HL-60 (cell line): ENCODE measurements at regions not wholly inside any gene's neighbourhood (a gene's known extent, or its start where the extent isn't known, plus 50 kb on each side); places are given as distances from the start of the nearest gene placed in this dataset.

ENCODE experiments used
- DNase-seq, 2 experiments: peaks; one replicate each; pipeline ENCODE4 v3.0.0-alpha.2; 2010 to 2020; ENCODE audit warnings: low read depth in 1 of 2, low spot score in 1 of 2
- H3K27ac ChIP-seq: fragments of 250-450 bp; sonication (Bioruptor Pico); replicated peaks from 2 replicates; pipeline ENCODE4 v1.5.1; 2020; ENCODE audit warnings: mild to moderate bottlenecking, moderate library complexity
- H3K27me3 ChIP-seq: fragments of 250-450 bp; sonication (Bioruptor Pico); 2 replicates; pipeline ENCODE4 v1.5.1; 2021; ENCODE audit warnings: mild to moderate bottlenecking, moderate library complexity; ENCODE audit not compliant: insufficient read depth, poor library complexity, severe bottlenecking
- H3K4me3 ChIP-seq: replicated peaks from 2 replicates; pipeline ENCODE4 v1.5.1; 2011; ENCODE audit warnings: mild to moderate bottlenecking, control low read depth, low read length; ENCODE audit not compliant: insufficient read depth
- GABPA ChIP-seq: IDR thresholded peaks from 2 replicates; pipeline ENCODE4 v1.6.1; 2012; ENCODE audit warnings: low read depth
- POLR2AphosphoS5 ChIP-seq: IDR thresholded peaks from 2 replicates; pipeline ENCODE4 v1.6.1; 2012; ENCODE audit warnings: low read depth
- SPI1 ChIP-seq: IDR thresholded peaks from 2 replicates; pipeline ENCODE4 v1.6.1; 2012; ENCODE audit warnings: low read depth, mild to moderate bottlenecking, borderline replicate concordance
- TF ChIP-seq, protein P1 (sequence below): IDR thresholded peaks from one replicate; pipeline ENCODE4 v1.5.1; 2011; ENCODE audit warnings: low read length, control low read depth, inconsistent platforms; ENCODE audit not compliant: insufficient read depth
- TF ChIP-seq, protein P2 (sequence below): IDR thresholded peaks from 2 replicates; pipeline ENCODE4 v1.6.1; 2012; ENCODE audit warnings: low read depth; ENCODE audit not compliant: insufficient replicate concordance

DNA sequence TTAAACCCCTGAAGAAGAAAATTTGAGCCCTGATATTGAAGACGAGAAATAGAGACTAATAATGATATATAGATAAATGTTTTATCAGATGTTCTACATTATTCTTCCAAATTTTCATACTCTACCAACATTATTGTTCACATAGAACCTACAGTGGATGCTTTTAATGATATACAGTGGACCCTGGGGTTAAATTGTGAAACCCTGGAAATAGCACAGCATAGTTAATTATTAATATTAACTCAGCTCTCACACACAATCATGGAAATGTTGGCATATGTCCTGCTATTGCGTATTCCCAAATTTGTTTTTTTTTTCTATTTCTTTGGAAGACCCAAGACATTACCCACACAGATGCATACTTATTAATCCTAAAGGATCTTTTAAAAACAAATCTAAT lies 579.9 kb downstream of the CCDC85A start:
- no peak for TF ChIP-seq SPI1
- TF ChIP-seq, protein P1, sequence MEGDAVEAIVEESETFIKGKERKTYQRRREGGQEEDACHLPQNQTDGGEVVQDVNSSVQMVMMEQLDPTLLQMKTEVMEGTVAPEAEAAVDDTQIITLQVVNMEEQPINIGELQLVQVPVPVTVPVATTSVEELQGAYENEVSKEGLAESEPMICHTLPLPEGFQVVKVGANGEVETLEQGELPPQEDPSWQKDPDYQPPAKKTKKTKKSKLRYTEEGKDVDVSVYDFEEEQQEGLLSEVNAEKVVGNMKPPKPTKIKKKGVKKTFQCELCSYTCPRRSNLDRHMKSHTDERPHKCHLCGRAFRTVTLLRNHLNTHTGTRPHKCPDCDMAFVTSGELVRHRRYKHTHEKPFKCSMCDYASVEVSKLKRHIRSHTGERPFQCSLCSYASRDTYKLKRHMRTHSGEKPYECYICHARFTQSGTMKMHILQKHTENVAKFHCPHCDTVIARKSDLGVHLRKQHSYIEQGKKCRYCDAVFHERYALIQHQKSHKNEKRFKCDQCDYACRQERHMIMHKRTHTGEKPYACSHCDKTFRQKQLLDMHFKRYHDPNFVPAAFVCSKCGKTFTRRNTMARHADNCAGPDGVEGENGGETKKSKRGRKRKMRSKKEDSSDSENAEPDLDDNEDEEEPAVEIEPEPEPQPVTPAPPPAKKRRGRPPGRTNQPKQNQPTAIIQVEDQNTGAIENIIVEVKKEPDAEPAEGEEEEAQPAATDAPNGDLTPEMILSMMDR = no peak
- TF ChIP-seq GABPA = no peak
- TF ChIP-seq, protein P2, sequence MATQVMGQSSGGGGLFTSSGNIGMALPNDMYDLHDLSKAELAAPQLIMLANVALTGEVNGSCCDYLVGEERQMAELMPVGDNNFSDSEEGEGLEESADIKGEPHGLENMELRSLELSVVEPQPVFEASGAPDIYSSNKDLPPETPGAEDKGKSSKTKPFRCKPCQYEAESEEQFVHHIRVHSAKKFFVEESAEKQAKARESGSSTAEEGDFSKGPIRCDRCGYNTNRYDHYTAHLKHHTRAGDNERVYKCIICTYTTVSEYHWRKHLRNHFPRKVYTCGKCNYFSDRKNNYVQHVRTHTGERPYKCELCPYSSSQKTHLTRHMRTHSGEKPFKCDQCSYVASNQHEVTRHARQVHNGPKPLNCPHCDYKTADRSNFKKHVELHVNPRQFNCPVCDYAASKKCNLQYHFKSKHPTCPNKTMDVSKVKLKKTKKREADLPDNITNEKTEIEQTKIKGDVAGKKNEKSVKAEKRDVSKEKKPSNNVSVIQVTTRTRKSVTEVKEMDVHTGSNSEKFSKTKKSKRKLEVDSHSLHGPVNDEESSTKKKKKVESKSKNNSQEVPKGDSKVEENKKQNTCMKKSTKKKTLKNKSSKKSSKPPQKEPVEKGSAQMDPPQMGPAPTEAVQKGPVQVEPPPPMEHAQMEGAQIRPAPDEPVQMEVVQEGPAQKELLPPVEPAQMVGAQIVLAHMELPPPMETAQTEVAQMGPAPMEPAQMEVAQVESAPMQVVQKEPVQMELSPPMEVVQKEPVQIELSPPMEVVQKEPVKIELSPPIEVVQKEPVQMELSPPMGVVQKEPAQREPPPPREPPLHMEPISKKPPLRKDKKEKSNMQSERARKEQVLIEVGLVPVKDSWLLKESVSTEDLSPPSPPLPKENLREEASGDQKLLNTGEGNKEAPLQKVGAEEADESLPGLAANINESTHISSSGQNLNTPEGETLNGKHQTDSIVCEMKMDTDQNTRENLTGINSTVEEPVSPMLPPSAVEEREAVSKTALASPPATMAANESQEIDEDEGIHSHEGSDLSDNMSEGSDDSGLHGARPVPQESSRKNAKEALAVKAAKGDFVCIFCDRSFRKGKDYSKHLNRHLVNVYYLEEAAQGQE = no peak
- no peak for TF ChIP-seq POLR2AphosphoS5
- H3K27ac ChIP-seq = no peak overlapping the region
- H3K4me3 ChIP-seq = no peak overlapping the region
- no peaks in the 10 kb centered on the region for H3K27me3 ChIP-seq
- DNase-seq = no peak

DNA sequence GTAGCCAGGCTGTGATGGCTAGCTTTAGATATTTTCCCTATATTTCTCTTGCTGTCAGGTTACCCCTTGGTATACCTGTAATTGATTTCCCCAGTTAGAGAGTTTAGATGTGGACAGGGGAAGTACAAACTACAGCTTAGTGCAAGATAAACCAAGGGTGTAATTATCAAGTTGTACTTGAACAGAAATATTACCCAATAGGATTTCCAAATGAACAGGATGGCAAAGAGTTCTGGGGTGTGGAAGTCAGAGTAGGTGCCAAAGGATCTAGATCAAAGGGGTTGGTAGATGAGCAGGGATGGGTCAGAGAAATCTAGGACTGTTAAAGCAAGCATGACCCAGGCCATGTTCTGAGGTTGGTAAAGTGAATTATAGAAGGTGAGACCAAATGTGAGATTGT lies 585.2 kb downstream of the CCDC85A start:
- no peak overlapping the region for H3K4me3 ChIP-seq
- no peaks in the 10 kb centered on the region for H3K27me3 ChIP-seq
- DNase-seq = no peak
- H3K27ac ChIP-seq = no peak overlapping the region
- TF ChIP-seq, protein P1 = no peak
- TF ChIP-seq POLR2AphosphoS5 (no peak), SPI1 (no peak), GABPA (no peak)
- TF ChIP-seq, protein P2 = no peak

DNA sequence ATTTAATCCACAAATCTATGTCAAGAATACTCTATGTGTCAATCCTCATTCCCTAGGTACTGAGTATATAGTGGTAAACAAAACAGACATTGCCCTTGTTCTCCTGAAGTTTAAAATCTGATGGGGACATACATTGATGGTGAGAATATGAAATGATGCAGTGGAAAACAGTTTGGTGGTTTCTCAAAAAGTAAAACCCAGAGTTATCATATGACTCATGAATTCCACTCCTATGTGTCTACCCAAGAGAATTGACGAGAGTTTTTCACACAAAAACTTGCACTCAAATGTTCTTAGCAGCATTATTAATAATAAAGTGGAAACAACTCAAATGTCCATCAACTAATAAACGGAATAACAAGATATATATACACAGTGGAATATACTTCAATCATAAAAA lies 586.7 kb downstream of the CCDC85A start:
- H3K27ac ChIP-seq = no peak overlapping the region
- no peaks in the 10 kb centered on the region for H3K27me3 ChIP-seq
- DNase-seq = no peak
- no peak overlapping the region for H3K4me3 ChIP-seq
- TF ChIP-seq POLR2AphosphoS5 = no peak
- TF ChIP-seq, protein P1 = no peak
- TF ChIP-seq GABPA = no peak
- TF ChIP-seq, protein P2 = no peak
- no peak for TF ChIP-seq SPI1
